Stimulated activated CD8-positive, alpha-beta memory T cell treated with anti-CD3 and anti-CD28 coated beads, Interleukin-15, amount 100 ng/mL, for 4 hours (primary cell): ENCODE measurements at regions not wholly inside any gene's neighbourhood (a gene's known extent, or its start where the extent isn't known, plus 50 kb on each side); places are given as distances from the start of the nearest gene placed in this dataset.
"Not testable (repeated sequence)": the region's sequence is repeated elsewhere in the genome, so short reads cannot be mapped to it uniquely, and the experiment has no call there.

Source experiments
- DNase-seq, 2 donors: peaks; one replicate each; pipeline ENCODE4 v3.0.0-alpha.2; 2020; ENCODE audit warnings: low read depth in 2 of 2

- no peak for DNase-seq
Observed at GRCh38 chr11:87463486-87464102, 425.9 kb downstream of the TMEM135 start.

- no peak for DNase-seq
Observed at GRCh38 chr11:87462171-87462570, 424.4 kb downstream of the TMEM135 start.

GRCh38 chr11:87460842-87461637, 423.3 kb downstream of the TMEM135 start:
- no peak for DNase-seq

DNA sequence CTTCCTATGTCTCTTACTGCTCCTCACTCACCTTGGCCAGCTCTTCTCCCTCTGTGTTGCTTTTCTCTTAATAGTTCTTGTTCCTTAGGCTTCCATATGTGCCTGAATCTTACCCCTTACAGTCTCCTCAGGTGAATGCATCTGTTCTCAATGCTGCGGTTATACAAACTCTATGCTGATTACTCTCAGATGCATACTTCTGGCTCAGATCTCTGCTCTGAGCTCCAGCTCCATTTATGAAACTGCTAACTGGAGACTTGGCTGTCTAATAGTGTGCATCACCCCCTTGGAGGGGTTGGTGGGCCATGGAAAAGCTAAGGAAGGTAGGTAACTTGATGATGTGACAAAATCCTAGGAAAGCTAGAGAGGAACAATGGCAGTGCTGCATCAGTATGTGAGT, 422.5 kb downstream of the TMEM135 start:
- DNase-seq = no peak

GRCh38 chr11:87459351-87459750, 421.6 kb downstream of the TMEM135 start:
- DNase-seq = no peak

DNA sequence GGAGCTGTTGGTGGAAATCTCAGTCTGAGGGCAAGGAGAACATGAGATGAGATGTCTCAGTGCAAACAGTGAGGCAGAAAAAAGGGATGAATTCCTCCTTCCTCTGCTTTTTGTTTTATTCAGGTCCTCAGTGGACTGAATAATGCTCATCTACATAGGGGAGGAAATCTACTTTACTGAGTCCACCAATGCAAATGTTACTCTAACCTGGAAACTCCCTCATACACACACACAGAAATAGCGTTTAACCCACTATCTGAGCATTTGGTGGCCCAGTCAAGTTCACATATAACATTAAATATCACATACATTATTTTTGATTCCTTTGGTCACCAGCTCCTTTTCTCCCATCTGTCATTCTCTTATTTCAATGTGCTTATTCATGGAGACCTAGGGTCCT, 418.8 kb downstream of the TMEM135 start:
- DNase-seq = no peak

DNA sequence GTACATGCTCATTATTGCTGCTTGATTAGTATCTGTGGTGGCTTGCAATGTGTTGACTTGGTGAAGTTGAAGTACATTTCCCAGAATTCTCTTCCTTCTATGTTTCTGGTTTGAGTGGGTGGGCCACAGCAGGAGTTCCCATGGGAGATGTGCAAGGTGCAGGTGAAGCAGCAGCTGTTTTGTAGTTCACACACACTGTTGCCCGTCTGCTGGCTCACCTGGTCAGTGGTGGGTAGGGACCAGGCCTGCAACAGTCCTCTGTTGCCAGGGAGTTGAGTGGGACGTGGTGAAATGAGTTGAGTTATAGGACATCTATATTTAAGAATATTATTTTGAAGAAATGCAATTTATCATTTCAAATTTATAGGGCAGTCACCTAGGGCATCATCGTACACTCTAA, 417.4 kb downstream of the TMEM135 start:
- DNase-seq = no peak

DNA sequence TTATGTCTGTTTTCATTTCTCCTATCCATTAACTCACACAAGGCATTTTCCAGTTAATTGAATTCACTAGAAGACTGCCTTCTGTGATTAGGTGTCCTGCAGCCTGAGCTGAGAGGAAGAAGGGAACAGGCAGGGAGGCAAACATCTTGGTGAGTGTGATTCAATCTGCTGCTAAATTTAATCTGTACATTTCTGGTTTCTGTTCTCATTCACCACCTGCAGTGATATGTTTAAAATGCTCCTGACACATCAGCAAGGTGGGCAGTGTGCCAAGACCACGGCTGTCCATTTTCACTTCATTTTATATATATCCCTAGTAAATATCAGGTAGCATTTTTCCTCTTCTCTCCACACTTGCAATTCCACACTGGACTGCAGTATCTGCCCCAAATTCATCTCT, 416.5 kb downstream of the TMEM135 start:
- no peak for DNase-seq

DNA sequence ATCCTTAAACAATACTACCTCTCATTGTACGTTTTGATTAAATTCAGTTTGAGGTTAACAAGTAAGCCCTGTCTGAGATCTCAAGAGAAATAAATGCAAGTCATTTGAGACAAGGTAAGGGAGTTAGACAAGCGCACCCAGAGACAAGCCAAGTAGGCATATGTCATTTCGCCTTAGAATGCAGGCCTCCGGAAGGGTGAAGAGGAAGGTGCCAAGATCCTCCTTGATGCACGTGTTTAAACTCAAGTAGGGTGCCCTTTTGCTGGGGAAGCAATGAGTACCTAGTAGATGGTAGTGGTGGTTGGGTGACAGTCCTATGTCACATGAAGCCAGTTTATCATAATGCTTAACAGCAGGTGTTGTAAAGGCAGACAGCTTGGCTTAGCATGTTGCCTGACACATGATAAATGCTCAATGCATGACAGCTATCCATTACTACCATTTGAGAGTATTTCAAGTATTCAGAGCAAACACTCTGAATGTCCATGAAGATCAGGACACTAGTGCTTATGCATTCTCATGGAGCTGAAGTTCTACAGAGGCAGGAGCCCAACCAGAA, 415.9 kb downstream of the TMEM135 start:
- DNase-seq = no peak

- not testable (repeated sequence) for DNase-seq
Observed at GRCh38 chr11:87452025-87452424, 414.3 kb downstream of the TMEM135 start.

GRCh38 chr11:87451395-87451794, 413.7 kb downstream of the TMEM135 start:
- DNase-seq = no peak

- no peak for DNase-seq
Observed at GRCh38 chr11:87447606-87448005, 409.9 kb downstream of the TMEM135 start.

- DNase-seq = no peak
Observed at GRCh38 chr11:87444993-87445392, 407.3 kb downstream of the TMEM135 start.

DNA sequence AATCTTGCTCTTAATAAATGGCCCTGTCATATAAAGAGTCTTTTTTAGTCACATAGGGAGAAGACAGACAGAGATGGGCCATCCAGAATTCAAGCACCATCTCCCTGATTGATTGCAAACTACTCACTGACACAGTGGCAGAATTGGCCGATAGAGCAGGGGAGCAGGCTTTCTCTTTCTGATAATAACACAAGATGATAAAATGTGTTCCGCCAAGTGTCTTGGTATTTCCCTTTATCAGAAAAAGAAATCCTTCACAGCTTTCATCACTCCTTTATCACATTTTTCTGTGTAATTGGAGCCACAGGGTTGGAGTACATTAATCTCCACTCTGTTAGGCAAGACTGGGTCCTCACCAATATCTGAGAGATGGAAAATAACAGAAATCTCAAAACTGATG, 406.0 kb downstream of the TMEM135 start:
- DNase-seq = no peak

DNA sequence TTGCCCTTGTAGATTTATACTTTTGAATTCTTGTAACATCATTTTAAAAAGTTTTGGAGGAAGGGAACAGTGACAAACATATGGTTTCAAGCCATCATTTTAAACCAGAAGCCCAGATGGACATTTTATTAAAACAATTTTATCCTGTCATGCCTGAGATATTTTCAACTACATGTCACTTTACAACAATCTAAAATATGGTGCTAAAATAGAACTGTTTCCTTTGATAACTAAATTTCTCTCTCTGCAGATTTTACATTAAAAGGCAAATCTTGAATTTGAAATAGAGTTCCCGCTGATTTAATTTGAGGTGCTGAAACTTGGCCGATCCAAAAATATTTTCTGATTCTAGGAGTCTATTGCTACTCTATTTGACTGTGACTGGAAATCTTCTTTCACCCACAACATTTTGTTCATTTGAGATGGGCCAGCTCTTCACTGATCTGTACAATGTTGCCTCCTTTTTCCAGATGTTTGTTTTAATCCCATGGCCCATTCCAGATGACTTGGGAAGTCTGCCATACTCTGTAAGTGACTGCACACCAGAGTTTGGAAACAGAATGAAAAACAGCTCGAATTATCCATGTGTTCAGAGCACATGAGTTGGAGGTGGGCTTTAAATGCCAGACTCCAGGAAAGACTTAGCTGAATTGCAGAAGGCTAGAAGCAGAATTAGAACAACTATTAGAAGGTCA, 402.5 kb downstream of the TMEM135 start:
- no peak for DNase-seq

DNA sequence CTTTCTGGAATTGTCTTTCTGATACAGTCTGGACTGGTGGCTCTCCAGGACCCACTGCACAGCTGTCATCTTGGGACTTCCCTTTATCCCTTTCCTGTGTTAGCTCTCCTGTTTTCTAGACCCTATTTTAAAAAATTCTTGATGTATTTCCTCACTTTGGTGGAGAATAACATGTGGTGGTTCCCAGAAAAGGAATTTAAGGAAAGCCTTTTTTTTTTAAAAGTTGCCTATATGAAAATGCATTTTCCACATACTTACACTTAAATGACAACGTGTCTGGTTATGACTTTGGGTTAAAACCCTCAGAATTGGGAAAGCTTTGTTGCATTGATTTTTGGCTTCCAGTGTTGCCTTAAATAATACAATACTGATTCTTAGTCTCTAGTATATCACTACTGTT, 400.7 kb downstream of the TMEM135 start:
- no peak for DNase-seq

GRCh38 chr11:87437844-87438223, 400.1 kb downstream of the TMEM135 start:
- no peak for DNase-seq

GRCh38 chr11:87437133-87437843, 399.6 kb downstream of the TMEM135 start:
- DNase-seq = no peak

GRCh38 chr11:87432022-87432421, 394.3 kb downstream of the TMEM135 start:
- DNase-seq = no peak

DNA sequence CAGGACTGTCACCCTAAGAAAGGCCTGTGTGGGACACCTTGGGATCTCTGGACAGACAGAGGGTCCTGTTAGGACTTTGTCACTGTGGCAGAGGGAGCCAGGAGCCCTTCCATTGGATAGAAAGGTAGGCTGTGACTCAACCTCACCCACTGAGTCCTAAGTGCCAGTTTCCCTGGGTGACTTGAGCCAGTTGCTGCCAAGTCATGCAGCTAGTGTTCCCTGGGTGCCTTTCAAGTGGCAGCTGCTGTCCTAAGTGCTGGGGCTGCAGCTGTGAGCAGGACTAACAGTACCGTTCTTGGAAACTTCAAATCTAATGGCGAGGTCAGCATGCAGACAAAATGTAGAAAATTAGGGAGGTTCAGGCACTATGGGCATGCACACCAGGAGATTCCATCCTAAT, 393.7 kb downstream of the TMEM135 start:
- DNase-seq = no peak

GRCh38 chr11:87430821-87431220, 393.1 kb downstream of the TMEM135 start:
- no peak for DNase-seq

DNA sequence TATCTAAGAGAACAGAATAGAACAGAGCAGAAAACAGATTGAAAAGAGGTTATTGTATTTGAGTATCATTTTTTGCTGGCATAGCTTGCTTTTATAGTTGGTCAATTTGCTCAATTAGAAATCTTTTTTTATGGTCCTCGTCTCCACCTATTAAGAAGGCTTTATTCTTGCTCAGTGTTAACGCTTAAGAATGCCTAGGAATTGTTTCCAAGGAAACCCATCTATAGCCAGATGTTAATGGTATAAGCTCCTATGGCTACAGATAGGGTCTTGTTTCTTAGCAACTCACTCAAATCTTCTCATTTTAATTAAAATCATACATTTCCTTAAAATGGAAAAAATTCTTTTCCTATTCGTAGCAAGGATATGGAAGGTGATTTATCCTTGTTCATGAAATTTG, 392.3 kb downstream of the TMEM135 start:
- no peak for DNase-seq
